HepG2 (cell line): ENCODE measurements at regions not wholly inside any gene's neighbourhood (a gene's known extent, or its start where the extent isn't known, plus 50 kb on each side); places are given as distances from the start of the nearest gene placed in this dataset.

Experiments used
- ATAC-seq: fragments of 200-7000 bp; cut with Tn5 transposase; 3 replicates; pipeline ENCODE4 v1.9.1; 2020; ENCODE audit warnings: mild to moderate bottlenecking, moderate library complexity
- BruUV-seq: library from RNA; stranded (reverse); fragments of 400-500 nt; replicated peaks from 2 replicates; lab custom pipeline; 2021; lab: Mats Ljungman, UMichigan
- CTCF ChIA-PET: fragments of 300-600 bp; formaldehyde crosslinking; extraction: SDS; loops from one replicate; lab custom pipeline; 2021; ENCODE audit warnings: low total read pairs, inconsistent platforms, low intra/inter-chr PET ratio; lab: Yijun Ruan, JAX
- POLR2A ChIA-PET: fragments of 350-600 bp; sonication (Branson Sonifier 250); formaldehyde crosslinking; loops from one replicate; lab custom pipeline; 2020; ENCODE audit warnings: antibody characterized with exemption, inconsistent platforms; lab: Yijun Ruan, JAX
- DNase-seq: peaks from one replicate; pipeline ENCODE4 v3.0.0-alpha.2; 2015; ENCODE audit warnings: low spot score
- FAIRE-seq: peaks from 3 replicates; lab custom pipeline; 2011; peaks lifted over from hg19 to GRCh38; lab: Jason Lieb, UNC
- H2AFZ ChIP-seq: one replicate; pipeline ENCODE4 v1.6.1; 2011; ENCODE audit warnings: low read length, inconsistent platforms
- H3K27ac ChIP-seq: fragments of 300-600 bp; 3 replicates; pipeline ENCODE4 v1.8.0; 2011; ENCODE audit warnings: mixed run types, mild to moderate bottlenecking, mixed read lengths, low read length, inconsistent platforms; ENCODE audit not compliant: insufficient read depth; ENCODE audit errors: extremely low read length
- H3K27me3 ChIP-seq, 2 experiments: fragments of 200-600 bp in 1 of 2; 2 replicates in 1 of 2; 3 replicates in 1 of 2; pipeline versions ENCODE4 v1.6.0 to v1.8.0; 2011; ENCODE audit warnings: low read length in 2 of 2, mild to moderate bottlenecking in 2 of 2, moderate library complexity in 2 of 2, inconsistent platforms in 1 of 2; ENCODE audit not compliant: insufficient read depth in 2 of 2, control insufficient read depth in 1 of 2
- H3K36me3 ChIP-seq, 2 experiments: fragments of 200-600 bp in 1 of 2; replicated peaks in 1 of 2; 2 replicates in 1 of 2; 3 replicates in 1 of 2; pipeline versions ENCODE4 v1.5.1 to v1.8.0; 2011; ENCODE audit warnings: low read length in 2 of 2, inconsistent platforms in 1 of 2; ENCODE audit not compliant: insufficient read depth in 2 of 2, control insufficient read depth in 1 of 2
- H3K4me1 ChIP-seq: 2 replicates; pipeline ENCODE4 v1.5.1; 2012; ENCODE audit warnings: low read length, inconsistent platforms; ENCODE audit not compliant: insufficient read depth
- H3K4me2 ChIP-seq: 2 replicates; pipeline ENCODE4 v1.6.0; 2011; ENCODE audit warnings: low read depth, low read length, inconsistent platforms
- H3K4me3 ChIP-seq, 3 experiments: fragments of 200-600 bp in 1 of 3; sonication (generic), shearing (Covaris generic) in 1 of 3; replicated peaks in 1 of 3; 2 replicates each; pipeline ENCODE4 v1.5.1; 2011 to 2016; ENCODE audit warnings: low read length in 3 of 3, inconsistent platforms in 2 of 3, low read depth in 2 of 3, mild to moderate bottlenecking in 2 of 3, control low read depth in 1 of 3, mixed read lengths in 1 of 3; ENCODE audit not compliant: insufficient read depth in 1 of 3
- H3K79me2 ChIP-seq: one replicate; pipeline ENCODE4 v1.6.1; 2011; ENCODE audit warnings: low read length, inconsistent platforms; ENCODE audit not compliant: insufficient read depth
- H3K9ac ChIP-seq: 2 replicates; pipeline ENCODE4 v1.6.0; 2011; ENCODE audit warnings: mild to moderate bottlenecking, low read depth, low read length, inconsistent platforms; ENCODE audit not compliant: insufficient read depth
- H3K9me3 ChIP-seq: 2 replicates; pipeline ENCODE4 v1.5.1; 2012; ENCODE audit warnings: mild to moderate bottlenecking, low read length
- H4K20me1 ChIP-seq: 2 replicates; pipeline ENCODE4 v1.6.0; 2011; ENCODE audit warnings: inconsistent platforms, mild to moderate bottlenecking, low read length, moderate library complexity; ENCODE audit not compliant: insufficient read depth
- CBX2 ChIP-seq, 2 experiments: fragments of 200-600 bp in 1 of 2; sonication (generic); formaldehyde crosslinking in 1 of 2; IDR thresholded peaks; 2 replicates each; pipeline versions ENCODE4 v1.7.0 to v1.8.1; 2018 to 2022; ENCODE audit warnings: low read depth in 2 of 2, low read length in 1 of 2, mild to moderate bottlenecking in 1 of 2, missing genetic modification reagents in 1 of 2
- HNRNPL ChIP-seq: fragments of 200-400 bp; formaldehyde crosslinking; IDR thresholded peaks from 2 replicates; pipeline ENCODE4 v1.6.1; 2017; ENCODE audit warnings: mild to moderate bottlenecking, low read depth, low read length
- KDM3A ChIP-seq: IDR thresholded peaks from 2 replicates; pipeline ENCODE4 v1.6.1; 2018; ENCODE audit warnings: low read depth, missing compliant biosample characterization
- KLF13 ChIP-seq: sonication (generic); formaldehyde crosslinking; IDR thresholded peaks from 2 replicates; pipeline ENCODE4 v1.4.0; 2020; ENCODE audit warnings: mild to moderate bottlenecking, missing genetic modification reagents
- MAFF ChIP-seq: IDR thresholded peaks from 2 replicates; pipeline ENCODE4 v1.6.1; 2011; ENCODE audit warnings: low read depth, low read length, improper control_type of control experiment
- SETDB1 ChIP-seq: sonication (generic); formaldehyde crosslinking; IDR thresholded peaks from 2 replicates; pipeline ENCODE4 v1.5.1; 2020; ENCODE audit warnings: missing genetic modification reagents, mild to moderate bottlenecking, borderline replicate concordance
- SMAD1 ChIP-seq: sonication (generic); formaldehyde crosslinking; IDR thresholded peaks from 2 replicates; pipeline ENCODE4 v1.4.0; 2020; ENCODE audit warnings: missing genetic modification reagents, low read depth, mild to moderate bottlenecking, borderline replicate concordance
- SUZ12 ChIP-seq: fragments of 150-350 bp; IDR thresholded peaks from 2 replicates; pipeline ENCODE4 v1.6.1; 2014; ENCODE audit warnings: low read depth, low read length
- TBP ChIP-seq: sonication (generic); formaldehyde crosslinking; IDR thresholded peaks from 2 replicates; pipeline ENCODE4 v1.5.0; 2020; ENCODE audit warnings: missing genetic modification reagents
- YEATS4 ChIP-seq: sonication (generic); formaldehyde crosslinking; IDR thresholded peaks from 2 replicates; pipeline ENCODE4 v1.4.0; 2020; ENCODE audit warnings: missing genetic modification reagents, borderline replicate concordance
- ZNF264 ChIP-seq: sonication (generic); formaldehyde crosslinking; IDR thresholded peaks from 2 replicates; pipeline ENCODE4 v1.4.0; 2020; ENCODE audit warnings: missing genetic modification reagents
- ZNF44 ChIP-seq: sonication (generic); formaldehyde crosslinking; IDR thresholded peaks from 2 replicates; pipeline ENCODE4 v1.5.1; 2020; ENCODE audit warnings: mild to moderate bottlenecking, missing genetic modification reagents
- ZNF451 ChIP-seq: sonication (generic); formaldehyde crosslinking; IDR thresholded peaks from 2 replicates; pipeline ENCODE4 v1.5.0; 2020; ENCODE audit warnings: mild to moderate bottlenecking, missing genetic modification reagents
- ZNF781 ChIP-seq: sonication (generic); formaldehyde crosslinking; IDR thresholded peaks from 2 replicates; pipeline ENCODE4 v1.5.1; 2020; ENCODE audit warnings: borderline replicate concordance, mild to moderate bottlenecking, missing genetic modification reagents; ENCODE audit errors: not compliant biosample characterization
- ZNF788 ChIP-seq: sonication (generic); formaldehyde crosslinking; IDR thresholded peaks from 2 replicates; pipeline ENCODE4 v1.5.0; 2020; ENCODE audit warnings: mild to moderate bottlenecking, missing genetic modification reagents, borderline replicate concordance
- WGBS: methylation state at CpG from one replicate; pipeline ENCODE4 v1.1.6; 2017; ENCODE audit warnings: low lambda C conversion rate; 5-methylcytosine and 5-hydroxymethylcytosine counted together
- in situ Hi-C: cut with HindIII; loops from 2 replicates; pipeline ENCODE4 v1.10.0; 2017; ENCODE audit warnings: low pct_unique_long_range_greater_than_20kb; ENCODE audit not compliant: extremely low pct_ligation_motif_present
- intact Hi-C: fragments of 100-400 bp; cut with micrococcal nuclease; formaldehyde crosslinking; loops from one replicate; pipeline ENCODE4 v1.10.0; 2022; ENCODE audit not compliant: unreplicated experiment
- TF ChIP-seq, protein P1 (sequence below): sonication (generic); formaldehyde crosslinking; IDR thresholded peaks from 2 replicates; pipeline ENCODE4 v1.4.0; 2020; ENCODE audit warnings: missing genetic modification reagents, borderline replicate concordance
- TF ChIP-seq, protein P2 (sequence below): sonication (generic); formaldehyde crosslinking; IDR thresholded peaks from 2 replicates; pipeline ENCODE4 v1.5.1; 2020; ENCODE audit warnings: mild to moderate bottlenecking, missing genetic modification reagents

DNA sequence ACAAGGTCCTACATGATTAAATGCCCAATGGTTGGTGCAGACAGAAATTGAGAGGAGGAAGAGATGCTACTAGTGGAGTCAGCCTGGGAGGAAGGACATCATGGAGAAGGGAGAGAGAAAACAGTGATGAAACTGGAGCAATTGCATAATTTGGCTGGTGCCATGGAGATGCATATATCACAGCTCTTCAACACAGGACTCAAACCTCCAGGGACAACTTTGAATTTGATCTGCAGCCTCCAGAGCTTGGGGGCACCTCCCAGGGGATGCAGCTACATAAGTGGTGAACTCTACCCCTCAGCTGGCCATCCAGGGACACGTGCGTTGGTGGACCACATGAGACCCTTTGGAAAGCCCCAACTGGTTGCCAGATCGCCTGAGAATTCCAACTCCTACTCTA, 80.4 kb downstream of the CTAGE1 start (continued):
- TF ChIP-seq TBP (CRISPR knock-in tag) = no peak
- TF ChIP-seq, protein P1, sequence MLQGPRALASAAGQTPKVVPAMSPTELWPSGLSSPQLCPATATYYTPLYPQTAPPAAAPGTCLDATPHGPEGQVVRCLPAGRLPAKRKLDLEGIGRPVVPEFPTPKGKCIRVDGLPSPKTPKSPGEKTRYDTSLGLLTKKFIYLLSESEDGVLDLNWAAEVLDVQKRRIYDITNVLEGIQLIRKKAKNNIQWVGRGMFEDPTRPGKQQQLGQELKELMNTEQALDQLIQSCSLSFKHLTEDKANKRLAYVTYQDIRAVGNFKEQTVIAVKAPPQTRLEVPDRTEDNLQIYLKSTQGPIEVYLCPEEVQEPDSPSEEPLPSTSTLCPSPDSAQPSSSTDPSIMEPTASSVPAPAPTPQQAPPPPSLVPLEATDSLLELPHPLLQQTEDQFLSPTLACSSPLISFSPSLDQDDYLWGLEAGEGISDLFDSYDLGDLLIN (CRISPR knock-in tag) = no peak
- TF ChIP-seq CBX2 (IDR thresholded peaks at IDR 0.05; ENCODE audit: low read depth, low read length) = no peak
- no peak for TF ChIP-seq CBX2 (CRISPR knock-in tag; IDR thresholded peaks at IDR 0.05; ENCODE audit: low read depth)
- TF ChIP-seq, all 625 proteins: peak for 0

DNA sequence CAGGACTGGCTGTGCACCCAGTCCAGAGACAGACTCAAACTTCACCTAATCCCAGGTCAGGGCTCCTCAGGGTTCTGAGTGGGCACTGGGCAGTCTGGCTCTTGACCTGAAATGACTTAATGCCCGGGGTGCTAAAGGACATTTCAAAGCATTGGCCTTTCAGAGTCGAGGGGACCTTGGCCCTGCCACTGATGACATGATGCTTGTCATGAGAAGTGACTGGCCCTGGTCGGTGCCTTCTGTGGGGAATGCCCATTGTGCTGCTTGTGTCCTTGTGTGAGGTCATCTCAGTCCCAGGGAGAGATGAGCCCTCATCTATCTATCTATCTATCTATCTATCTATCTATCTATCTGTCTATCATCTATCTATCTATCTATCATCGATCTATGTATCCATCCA, 81.3 kb downstream of the CTAGE1 start:
- no peaks in the 10 kb centered on the region for H3K9me3 ChIP-seq
- 20% methylated on average over 4 of the region's 4 CpGs for WGBS
- intact Hi-C loops = no loop called here
- in situ Hi-C loops = no loop called here
- no peak overlapping the region for H3K4me3 ChIP-seq
- FAIRE-seq (no peak), DNase-seq (no peak), ATAC-seq (no peak)
- H3K4me2 ChIP-seq = no peak overlapping the region
- no peak overlapping the region for H2AFZ ChIP-seq
- H3K79me2 ChIP-seq = no peaks in the 10 kb centered on the region
- no peaks in the 10 kb centered on the region for H4K20me1 ChIP-seq
- ChIA-PET POLR2A (no interaction called here), CTCF (no interaction called here)
- no TSS peak for BruUV-seq
- H3K36me3 ChIP-seq = no peaks in the 10 kb centered on the region
- no peak overlapping the region for H3K9ac ChIP-seq
- H3K27me3 ChIP-seq = peaks cover 0 to 1% of the 10 kb centered on the region in 2 experiments; a peak in 1 of 5 replicates
- H3K27ac ChIP-seq = no peak overlapping the region
- no peaks in the 10 kb centered on the region for H3K4me1 ChIP-seq
- TF ChIP-seq ZNF44 (CRISPR knock-in tag) (no peak), SUZ12 (no peak), ZNF451 (no peak), ZNF788 (no peak), ZNF264 (CRISPR knock-in tag) (no peak), SETDB1 (CRISPR knock-in tag) (no peak), MAFF (no peak), KLF13 (CRISPR knock-in tag) (no peak), SMAD1 (CRISPR knock-in tag) (no peak), KDM3A (CRISPR knock-in tag) (no peak), HNRNPL (no peak), ZNF781 (CRISPR knock-in tag) (no peak), YEATS4 (no peak)
- TF ChIP-seq, protein P2, sequence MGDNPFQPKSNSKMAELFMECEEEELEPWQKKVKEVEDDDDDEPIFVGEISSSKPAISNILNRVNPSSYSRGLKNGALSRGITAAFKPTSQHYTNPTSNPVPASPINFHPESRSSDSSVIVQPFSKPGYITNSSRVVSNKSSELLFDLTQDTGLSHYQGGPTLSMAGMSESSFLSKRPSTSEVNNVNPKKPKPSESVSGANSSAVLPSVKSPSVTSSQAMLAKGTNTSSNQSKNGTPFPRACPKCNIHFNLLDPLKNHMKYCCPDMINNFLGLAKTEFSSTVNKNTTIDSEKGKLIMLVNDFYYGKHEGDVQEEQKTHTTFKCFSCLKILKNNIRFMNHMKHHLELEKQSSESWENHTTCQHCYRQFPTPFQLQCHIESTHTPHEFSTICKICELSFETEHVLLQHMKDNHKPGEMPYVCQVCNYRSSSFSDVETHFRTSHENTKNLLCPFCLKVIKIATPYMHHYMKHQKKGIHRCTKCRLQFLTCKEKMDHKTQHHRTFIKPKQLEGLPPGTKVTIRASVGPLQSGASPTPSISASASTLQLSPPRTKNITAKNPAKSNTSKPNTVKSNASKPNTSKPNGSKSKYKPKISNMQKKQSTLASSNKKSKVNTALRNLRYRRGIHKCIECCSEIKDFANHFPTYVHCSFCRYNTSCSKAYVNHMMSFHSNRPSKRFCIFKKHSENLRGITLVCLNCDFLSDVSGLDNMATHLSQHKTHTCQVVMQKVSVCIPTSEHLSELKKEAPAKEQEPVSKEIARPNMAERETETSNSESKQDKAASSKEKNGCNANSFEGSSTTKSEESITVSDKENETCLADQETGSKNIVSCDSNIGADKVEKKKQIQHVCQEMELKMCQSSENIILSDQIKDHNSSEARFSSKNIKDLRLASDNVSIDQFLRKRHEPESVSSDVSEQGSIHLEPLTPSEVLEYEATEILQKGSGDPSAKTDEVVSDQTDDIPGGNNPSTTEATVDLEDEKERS (CRISPR knock-in tag) = no peak
